K562 (cell line): ENCODE measurements at regions not wholly inside any gene's neighbourhood (a gene's known extent, or its start where the extent isn't known, plus 50 kb on each side); places are given as distances from the start of the nearest gene placed in this dataset.

Experiments used
- ATAC-seq: fragments of 200-7000 bp; cut with Tn5 transposase; 3 replicates; pipeline ENCODE4 v1.9.1; 2020; ENCODE audit warnings: moderate library complexity
- BruUV-seq: library from RNA; stranded (reverse); fragments of 400-500 nt; replicated peaks from 2 replicates; lab custom pipeline; 2021; lab: Mats Ljungman, UMichigan
- CTCF ChIA-PET: fragments of 300-600 bp; formaldehyde crosslinking; extraction: SDS; loops from one replicate; lab custom pipeline; 2021; ENCODE audit warnings: low intra/inter-chr PET ratio; lab: Yijun Ruan, JAX
- POLR2A ChIA-PET: fragments of 300-600, 350-650 bp; sonication (Branson Sonifier 250); formaldehyde crosslinking; extraction: SDS; loops from one replicate; lab custom pipeline; 2021; ENCODE audit warnings: antibody characterized with exemption, inconsistent platforms; lab: Yijun Ruan, JAX
- DNase-seq, 4 experiments: peaks; one replicate each; pipeline versions ENCODE4 v3.0.0 to v3.0.0-alpha.2; 2011 to 2018; ENCODE audit warnings: low spot score in 3 of 4, mixed read lengths in 3 of 4; ENCODE audit errors: extremely low read depth in 1 of 4
- FAIRE-seq: peaks from 2 replicates; lab custom pipeline; 2011; peaks lifted over from hg19 to GRCh38; lab: Jason Lieb, UNC
- H2AFZ ChIP-seq: 2 replicates; pipeline ENCODE4 v1.6.0; 2011; ENCODE audit warnings: low read depth, low read length, control low read depth, inconsistent platforms
- H3K27ac ChIP-seq: fragments of 200-600 bp; 3 replicates; pipeline ENCODE4 v1.8.0; 2011; ENCODE audit warnings: low read depth, mild to moderate bottlenecking, control low read depth, inconsistent platforms, low read length, moderate library complexity, mixed read lengths; ENCODE audit errors: extremely low read depth
- H3K27me3 ChIP-seq, 2 experiments: fragments of 300-600 bp in 1 of 2; 2 replicates in 1 of 2; 3 replicates in 1 of 2; pipeline versions ENCODE4 v1.6.0 to v1.8.0; 2011; ENCODE audit warnings: inconsistent platforms in 2 of 2, low read length in 2 of 2, mild to moderate bottlenecking in 1 of 2, mixed read lengths in 1 of 2, moderate library complexity in 1 of 2; ENCODE audit not compliant: control insufficient read depth in 2 of 2, insufficient read depth in 2 of 2
- H3K36me3 ChIP-seq: fragments of 300-600 bp; 3 replicates; pipeline ENCODE4 v1.8.0; 2011; ENCODE audit warnings: mild to moderate bottlenecking, low read length, inconsistent platforms; ENCODE audit not compliant: control insufficient read depth, insufficient read depth
- H3K4me1 ChIP-seq, 2 experiments: fragments of 200-600 bp in 1 of 2; replicated peaks in 1 of 2; 2 replicates in 1 of 2; 3 replicates in 1 of 2; pipeline versions ENCODE4 v1.5.1 to v1.8.0; 2011; ENCODE audit warnings: inconsistent platforms in 2 of 2, low read length in 2 of 2, mild to moderate bottlenecking in 1 of 2, mixed read lengths in 1 of 2, moderate library complexity in 1 of 2; ENCODE audit not compliant: control insufficient read depth in 2 of 2, insufficient read depth in 2 of 2
- H3K4me2 ChIP-seq: 2 replicates; pipeline ENCODE4 v1.6.1; 2011; ENCODE audit warnings: low read length, control low read depth, inconsistent platforms, mixed read lengths; ENCODE audit not compliant: insufficient read depth
- H3K4me3 ChIP-seq: fragments of 200-600 bp; sonication (generic), shearing (Covaris generic); 2 replicates; pipeline ENCODE4 v1.5.1; 2016; ENCODE audit warnings: control low read depth, inconsistent platforms
- H3K79me2 ChIP-seq: fragments of 200-600 bp; 3 replicates; pipeline ENCODE4 v1.8.0; 2011; ENCODE audit warnings: low read length, inconsistent platforms; ENCODE audit not compliant: control insufficient read depth, insufficient read depth
- H3K9ac ChIP-seq, 2 experiments: 2 replicates each; pipeline versions ENCODE4 v1.6.0 to v1.6.1; 2011; ENCODE audit warnings: low read depth in 2 of 2, low read length in 2 of 2, control low read depth in 1 of 2, inconsistent platforms in 1 of 2, mild to moderate bottlenecking in 1 of 2, mixed read lengths in 1 of 2; ENCODE audit not compliant: insufficient read depth in 1 of 2
- H3K9me1 ChIP-seq: one replicate; pipeline ENCODE4 v1.6.0; 2011; ENCODE audit warnings: inconsistent platforms, mild to moderate bottlenecking, low read length, moderate library complexity; ENCODE audit not compliant: control insufficient read depth, insufficient read depth
- H3K9me3 ChIP-seq: replicated peaks from 2 replicates; pipeline ENCODE4 v1.5.1; 2011; ENCODE audit warnings: low read depth, low read length, inconsistent platforms; ENCODE audit not compliant: control insufficient read depth, insufficient read depth
- H4K20me1 ChIP-seq: replicated peaks from 2 replicates; pipeline ENCODE4 v1.6.1; 2011; ENCODE audit warnings: low read length, inconsistent platforms, mixed read lengths; ENCODE audit not compliant: control insufficient read depth, insufficient read depth
- DLX4 ChIP-seq: fragments of 250-450 bp; sonication (Bioruptor Pico); IDR thresholded peaks from 2 replicates; pipeline ENCODE4 v1.6.1; 2021; ENCODE audit warnings: mild to moderate bottlenecking
- HES1 ChIP-seq: fragments of 450-650 bp; IDR thresholded peaks from 2 replicates; pipeline ENCODE4 v1.6.1; 2016; ENCODE audit warnings: low read depth, mild to moderate bottlenecking, moderate library complexity
- HNRNPH1 ChIP-seq: fragments of 200-400 bp; formaldehyde crosslinking; optimal IDR thresholded peaks from 2 replicates; pipeline ENCODE3; 2017; ENCODE audit warnings: low read depth, mild to moderate bottlenecking, low read length, moderate library complexity
- KDM1A ChIP-seq, 2 experiments: fragments of 450-650 bp; IDR thresholded peaks; 2 replicates each; pipeline ENCODE4 v1.6.1; 2016; ENCODE audit warnings: mild to moderate bottlenecking in 2 of 2
- MAX ChIP-seq: sonication (generic); formaldehyde crosslinking; IDR thresholded peaks from 2 replicates; pipeline ENCODE4 v1.9.0; 2022; ENCODE audit warnings: mild to moderate bottlenecking, missing genetic modification reagents
- MTA2 ChIP-seq: fragments of 450-650 bp; IDR thresholded peaks from 2 replicates; pipeline ENCODE4 v1.6.1; 2016; ENCODE audit warnings: low read depth
- POLR3A ChIP-seq: IDR thresholded peaks from 2 replicates; pipeline ENCODE4 v1.6.1; 2011; ENCODE audit warnings: borderline replicate concordance, mild to moderate bottlenecking, moderate library complexity; ENCODE audit not compliant: insufficient read length, insufficient read depth; ENCODE audit errors: extremely low read depth
- RB1 ChIP-seq: fragments of 450-650 bp; IDR thresholded peaks from 2 replicates; pipeline ENCODE4 v1.6.1; 2017; ENCODE audit warnings: low read depth, mild to moderate bottlenecking
- RNF2 ChIP-seq: sonication (generic); IDR thresholded peaks from 2 replicates; pipeline ENCODE4 v1.6.1; 2016
- ZNF184 ChIP-seq: sonication (generic); formaldehyde crosslinking; IDR thresholded peaks from 2 replicates; pipeline ENCODE4 v1.5.0; 2020; ENCODE audit warnings: missing genetic modification reagents
- ZNF280A ChIP-seq: fragments of 450-650 bp; IDR thresholded peaks from 2 replicates; pipeline ENCODE4 v1.6.1; 2018; ENCODE audit warnings: mild to moderate bottlenecking, low read depth; ENCODE audit not compliant: partially characterized antibody
- ZNF57 ChIP-seq: fragments of 450-650 bp; formaldehyde crosslinking; IDR thresholded peaks from 2 replicates; pipeline ENCODE4 v1.4.0; 2020; ENCODE audit warnings: mild to moderate bottlenecking, moderate library complexity
- WGBS: fragments of 100-300 bp; shearing (Covaris generic); methylation state at CpG from one replicate; pipeline ENCODE4 v1.1.6; 2016; ENCODE audit warnings: low coverage, mixed read lengths; ENCODE audit not compliant: insufficient coverage; ENCODE audit errors: missing lambda C conversion rate; 5-methylcytosine and 5-hydroxymethylcytosine counted together
- in situ Hi-C: fragments of 300-500 bp; cut with MboI; formaldehyde crosslinking; loops from 4 replicates; pipeline ENCODE4 v1.15.0; 2018; ENCODE audit warnings: inconsistent platforms, mixed read lengths
- intact Hi-C: fragments of 100-400 bp; cut with micrococcal nuclease; formaldehyde crosslinking; loops from 2 replicates; pipeline ENCODE4 v1.14.2; 2022

DNA sequence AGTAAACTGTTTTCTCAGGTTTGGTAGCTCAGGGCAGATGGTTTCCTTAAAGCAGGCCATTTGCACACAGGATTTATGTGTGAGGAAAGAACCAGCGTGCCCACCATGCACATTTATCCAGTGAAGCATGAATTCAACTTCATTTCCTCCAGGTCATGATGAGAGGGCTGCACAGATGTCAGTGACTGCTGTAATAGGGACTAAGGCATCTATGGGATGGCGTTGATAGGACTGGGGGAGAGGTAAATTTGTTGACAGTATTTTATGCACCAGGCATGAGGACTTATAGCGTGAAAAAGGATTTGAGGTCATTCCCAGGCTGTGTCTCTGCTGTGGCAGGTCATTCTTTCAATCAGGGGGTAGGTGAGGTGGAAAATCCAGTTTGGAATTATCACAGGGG is 302.9 kb downstream of the XPNPEP1 start:
- intact Hi-C loops (no loop called here), in situ Hi-C loops (no loop called here)
- Histone ChIP-seq H3K9me3 (no peaks in the 10 kb centered on the region), H3K4me2 (no peak overlapping the region), H3K27me3 (no peaks in the 10 kb centered on the region), H4K20me1 (no peaks in the 10 kb centered on the region), H3K36me3 (no peaks in the 10 kb centered on the region), H3K9me1 (no peaks in the 10 kb centered on the region), H3K27ac (no peak overlapping the region), H2AFZ (no peak overlapping the region), H3K4me1 (no peaks in the 10 kb centered on the region), H3K79me2 (no peaks in the 10 kb centered on the region), H3K4me3 (no peak overlapping the region), H3K9ac (no peak overlapping the region)
- WGBS = 0% methylated on average over 3 of the region's 3 CpGs
- BruUV-seq = no TSS peak
- ChIA-PET POLR2A (no interaction called here), CTCF (no interaction called here)
- FAIRE-seq (no peak), DNase-seq (no peak), ATAC-seq (no peak)
- TF ChIP-seq KDM1A (IDR thresholded peaks at IDR 0.05) = no peak
- no peak for TF ChIP-seq ZNF280A
- no peak for TF ChIP-seq DLX4
- TF ChIP-seq ZNF184 = no peak
- TF ChIP-seq RNF2 = no peak
- TF ChIP-seq RB1 = no peak
- no peak for TF ChIP-seq HES1
- no peak for TF ChIP-seq HNRNPH1
- TF ChIP-seq MAX = no peak
- no peak for TF ChIP-seq ZNF57 (CRISPR knock-in tag)
- TF ChIP-seq POLR3A = no peak
- TF ChIP-seq MTA2 = no peak
